ENCODE measurements at regions not wholly inside any gene's neighbourhood (a gene's known extent, or its start where the extent isn't known, plus 50 kb on each side); places are given as distances from the start of the nearest gene placed in this dataset.

GRCh38 chr5:42950456-42951292, 89.4 kb downstream of the ANXA2R start:
- no peaks in the 10 kb centered on the region for H3K27me3 ChIP-seq
- DNase-seq (ENCODE audit: low spot score), result no peak
- no peak overlapping the region for H3K27ac ChIP-seq

DNA sequence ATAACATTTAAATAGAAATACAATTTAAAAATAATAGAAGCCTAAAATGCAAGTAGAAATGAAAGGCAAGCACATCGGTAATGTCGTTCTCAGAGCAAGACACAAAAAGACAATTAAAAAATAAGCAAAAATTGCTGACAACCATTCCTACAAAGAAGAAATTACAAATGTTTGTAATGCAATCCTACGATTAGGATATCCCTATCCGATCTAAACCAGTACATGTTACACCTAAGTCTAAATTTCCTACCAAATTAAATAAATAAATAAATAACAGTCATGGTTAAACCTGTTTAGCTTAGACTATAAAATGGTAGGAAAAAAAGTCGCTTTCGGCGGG, 90.0 kb downstream of the ANXA2R start:
- no peaks in the 10 kb centered on the region for H4K20me1 ChIP-seq (ENCODE audit: insufficient read depth, poor library complexity, severe bottlenecking)
- H3K79me2 ChIP-seq, result no peaks in the 10 kb centered on the region
- no peak overlapping the region for H2AFZ ChIP-seq
- no peaks in the 10 kb centered on the region for H3K27me3 ChIP-seq
- no peaks in the 10 kb centered on the region for H3K9me2 ChIP-seq (replicated peaks; ENCODE audit: insufficient read depth)
- no peaks in the 10 kb centered on the region for H3K9me3 ChIP-seq (ENCODE audit: low read depth)
- WGBS (ENCODE audit: low lambda C conversion rate, missing lambda C conversion rate), result 94% methylated on average over 7 of the region's 7 CpGs
- H3K4me2 ChIP-seq, result no peak overlapping the region
- TF ChIP-seq EZH2 (IDR thresholded peaks at IDR 0.05; ENCODE audit: borderline replicate concordance) (no peak), EZH2phosphoT487 (IDR thresholded peaks at IDR 0.05; ENCODE audit: low read depth, severe bottlenecking, unreplicated experiment) (no peak)
- TF ChIP-seq, protein P1, sequence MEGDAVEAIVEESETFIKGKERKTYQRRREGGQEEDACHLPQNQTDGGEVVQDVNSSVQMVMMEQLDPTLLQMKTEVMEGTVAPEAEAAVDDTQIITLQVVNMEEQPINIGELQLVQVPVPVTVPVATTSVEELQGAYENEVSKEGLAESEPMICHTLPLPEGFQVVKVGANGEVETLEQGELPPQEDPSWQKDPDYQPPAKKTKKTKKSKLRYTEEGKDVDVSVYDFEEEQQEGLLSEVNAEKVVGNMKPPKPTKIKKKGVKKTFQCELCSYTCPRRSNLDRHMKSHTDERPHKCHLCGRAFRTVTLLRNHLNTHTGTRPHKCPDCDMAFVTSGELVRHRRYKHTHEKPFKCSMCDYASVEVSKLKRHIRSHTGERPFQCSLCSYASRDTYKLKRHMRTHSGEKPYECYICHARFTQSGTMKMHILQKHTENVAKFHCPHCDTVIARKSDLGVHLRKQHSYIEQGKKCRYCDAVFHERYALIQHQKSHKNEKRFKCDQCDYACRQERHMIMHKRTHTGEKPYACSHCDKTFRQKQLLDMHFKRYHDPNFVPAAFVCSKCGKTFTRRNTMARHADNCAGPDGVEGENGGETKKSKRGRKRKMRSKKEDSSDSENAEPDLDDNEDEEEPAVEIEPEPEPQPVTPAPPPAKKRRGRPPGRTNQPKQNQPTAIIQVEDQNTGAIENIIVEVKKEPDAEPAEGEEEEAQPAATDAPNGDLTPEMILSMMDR (IDR thresholded peaks at IDR 0.05; ENCODE audit: poor library complexity), result no peak
- no peak overlapping the region for H3K4me3 ChIP-seq
- no peak for DNase-seq (ENCODE audit: low spot score)
- no peak overlapping the region for H3K27ac ChIP-seq
- H3K4me1 ChIP-seq (ENCODE audit: insufficient read depth), result no peaks in the 10 kb centered on the region
- no peaks in the 10 kb centered on the region for H3K36me3 ChIP-seq (replicated peaks; ENCODE audit: insufficient read depth, low read depth)

More at GRCh38 chr5:42950456-42951292, 89.4 kb downstream of the ANXA2R start:
- 91% methylated on average over 36 of the region's 46 CpGs for WGBS (ENCODE audit: low lambda C conversion rate, missing lambda C conversion rate)
- H4K20me1 ChIP-seq (ENCODE audit: insufficient read depth, poor library complexity, severe bottlenecking), result no peaks in the 10 kb centered on the region
- no peaks in the 10 kb centered on the region for H3K9me3 ChIP-seq (ENCODE audit: low read depth)
- H2AFZ ChIP-seq, result no peak overlapping the region
- TF ChIP-seq, protein P1 (IDR thresholded peaks at IDR 0.05; ENCODE audit: poor library complexity), result no peak
- TF ChIP-seq EZH2phosphoT487 (IDR thresholded peaks at IDR 0.05; ENCODE audit: low read depth, severe bottlenecking, unreplicated experiment), result no peak
- TF ChIP-seq EZH2 (IDR thresholded peaks at IDR 0.05; ENCODE audit: borderline replicate concordance), result no peak
- H3K4me2 ChIP-seq, result no peak overlapping the region
- H3K4me1 ChIP-seq (ENCODE audit: insufficient read depth), result no peaks in the 10 kb centered on the region
- no peaks in the 10 kb centered on the region for H3K36me3 ChIP-seq (replicated peaks; ENCODE audit: insufficient read depth, low read depth)
- H3K4me3 ChIP-seq, result no peak overlapping the region
- no peaks in the 10 kb centered on the region for H3K79me2 ChIP-seq
- no peaks in the 10 kb centered on the region for H3K9me2 ChIP-seq (replicated peaks; ENCODE audit: insufficient read depth)

- DNase-seq (ENCODE audit: low spot score), result no peak
- H4K20me1 ChIP-seq (ENCODE audit: insufficient read depth, poor library complexity, severe bottlenecking), result no peaks in the 10 kb centered on the region
- 91% methylated on average over 33 of the region's 33 CpGs for WGBS (ENCODE audit: low lambda C conversion rate, missing lambda C conversion rate)
- TF ChIP-seq EZH2phosphoT487 (IDR thresholded peaks at IDR 0.05; ENCODE audit: low read depth, severe bottlenecking, unreplicated experiment) (no peak), EZH2 (IDR thresholded peaks at IDR 0.05; ENCODE audit: borderline replicate concordance) (no peak)
- TF ChIP-seq, protein P1 (IDR thresholded peaks at IDR 0.05; ENCODE audit: poor library complexity), result no peak
- no peak overlapping the region for H3K4me3 ChIP-seq
- H3K4me2 ChIP-seq, result no peak overlapping the region
- H3K9me3 ChIP-seq (ENCODE audit: low read depth), result no peaks in the 10 kb centered on the region
- H3K4me1 ChIP-seq (ENCODE audit: insufficient read depth), result no peaks in the 10 kb centered on the region
- no peaks in the 10 kb centered on the region for H3K79me2 ChIP-seq
- H3K9me2 ChIP-seq (replicated peaks; ENCODE audit: insufficient read depth), result no peaks in the 10 kb centered on the region
- no peak overlapping the region for H3K27ac ChIP-seq
- no peaks in the 10 kb centered on the region for H3K27me3 ChIP-seq
- H3K36me3 ChIP-seq (replicated peaks; ENCODE audit: insufficient read depth, low read depth), result no peaks in the 10 kb centered on the region
- no peak overlapping the region for H2AFZ ChIP-seq
Observed at GRCh38 chr5:42949348-42950115, 90.6 kb downstream of the ANXA2R start.

All from hepatocyte (in vitro differentiated cells).